ENCODE measurements at regions not wholly inside any gene's neighbourhood (a gene's known extent, or its start where the extent isn't known, plus 50 kb on each side); places are given as distances from the start of the nearest gene placed in this dataset.

- TF ChIP-seq CTCF (conservative IDR thresholded peaks at IDR 0.05; ENCODE audit: low read depth, low read length): no peak
- no peak for DNase-seq (ENCODE audit: low read depth)
- H3K4me3 ChIP-seq (ENCODE audit: low read length): no peak overlapping the region
Measured at GRCh38 chr1:218742467-218743262, 397.5 kb downstream of the TGFB2 start.

GRCh38 chr1:218743861-218744505 lies 398.8 kb downstream of the TGFB2 start:
- no peak overlapping the region for H3K4me3 ChIP-seq (ENCODE audit: low read length)
- no peak for TF ChIP-seq CTCF (conservative IDR thresholded peaks at IDR 0.05; ENCODE audit: low read depth, low read length)

GRCh38 chr1:218748071-218748470 lies 402.9 kb downstream of the TGFB2 start:
- TF ChIP-seq CTCF (conservative IDR thresholded peaks at IDR 0.05; ENCODE audit: low read depth, low read length): no peak
- no peak for DNase-seq (ENCODE audit: low read depth)

More at GRCh38 chr1:218743861-218744505, 398.8 kb downstream of the TGFB2 start:
- no peak for DNase-seq (ENCODE audit: low read depth)

GRCh38 chr1:218750216-218750970 lies 405.3 kb downstream of the TGFB2 start:
- no peak for DNase-seq (ENCODE audit: low read depth)
- no peak for TF ChIP-seq CTCF (conservative IDR thresholded peaks at IDR 0.05; ENCODE audit: low read depth, low read length)
- H3K4me3 ChIP-seq (ENCODE audit: low read length): no peak overlapping the region

More at GRCh38 chr1:218748071-218748470, 402.9 kb downstream of the TGFB2 start:
- H3K4me3 ChIP-seq (ENCODE audit: low read length): no peak overlapping the region

GRCh38 chr1:218751208-218751948 lies 406.2 kb downstream of the TGFB2 start:
- DNase-seq (ENCODE audit: low read depth): no peak
- TF ChIP-seq CTCF (conservative IDR thresholded peaks at IDR 0.05; ENCODE audit: low read depth, low read length): no peak
- H3K4me3 ChIP-seq (ENCODE audit: low read length): no peak overlapping the region

GRCh38 chr1:218752126-218752525 lies 407.0 kb downstream of the TGFB2 start:
- DNase-seq (ENCODE audit: low read depth): no peak
- H3K4me3 ChIP-seq (ENCODE audit: low read length): no peak overlapping the region
- no peak for TF ChIP-seq CTCF (conservative IDR thresholded peaks at IDR 0.05; ENCODE audit: low read depth, low read length)
